Left lung (tissue), 4 donors: ENCODE measurements at regions not wholly inside any gene's neighbourhood (a gene's known extent, or its start where the extent isn't known, plus 50 kb on each side); places are given as distances from the start of the nearest gene placed in this dataset.

ENCODE experiments used
- ATAC-seq: fragments of 200-7000 bp; cut with Tn5 transposase; one replicate; pipeline ENCODE4 v1.9.1; 2020; ENCODE audit warnings: moderate library complexity
- DNase-seq, 4 donors: peaks; one replicate each; pipeline ENCODE4 v3.0.0-alpha.2; 2013 to 2020
- H3K27ac ChIP-seq, 2 donors: fragments of 200-600 bp; sonication (generic) in 1 of 2; one replicate each; pipeline versions ENCODE4 v1.5.0 to v1.8.0; 2020 to 2021
- H3K27me3 ChIP-seq, 2 donors: fragments of 200-600 bp; sonication (generic) in 1 of 2; one replicate each; pipeline versions ENCODE4 v1.5.0 to v1.8.0; 2020 to 2021
- H3K36me3 ChIP-seq, 2 donors: fragments of 200-600 bp; sonication (generic) in 1 of 2; one replicate each; pipeline versions ENCODE4 v1.5.0 to v1.8.0; 2020 to 2021
- H3K4me1 ChIP-seq, 2 donors: fragments of 200-600 bp; one replicate each; pipeline ENCODE4 v1.8.0; 2021
- H3K4me3 ChIP-seq, 2 donors: fragments of 200-600 bp; sonication (generic) in 1 of 2; one replicate each; pipeline versions ENCODE4 v1.5.0 to v1.8.0; 2020 to 2021; ENCODE audit warnings: mild to moderate bottlenecking in 1 of 2
- H3K9me3 ChIP-seq, 2 donors: fragments of 200-600 bp; sonication (generic) in 1 of 2; one replicate each; pipeline versions ENCODE4 v1.5.0 to v1.8.0; 2020 to 2021
- CTCF ChIP-seq, 2 donors: fragments of 200-600 bp; sonication (generic) in 1 of 2; IDR thresholded peaks; one replicate each; pipeline versions ENCODE4 v1.5.0 to v1.8.0; 2021; ENCODE audit warnings: antibody characterized with exemption in 2 of 2
- intact Hi-C, 2 donors: fragments of 100-400 bp; cut with DNase I; formaldehyde crosslinking; loops; one replicate each; pipeline versions ENCODE4 v1.11.2 to v1.14.2; 2022
- donor health status: DM: no; HTN: yes; CAD: no.
- donor health status: DM: no; HTN: no; CAD: no.

GRCh38 chr9:129380961-129381401, 202.9 kb upstream of the IER5L start:
- no peaks in the 10 kb centered on the region for H3K36me3 ChIP-seq
- TF ChIP-seq CTCF (IDR thresholded peaks at IDR 0.05) = no peak
- DNase-seq (peak in 1 of 4 donors; percentile 55), ATAC-seq (no peak)
- no peaks in the 10 kb centered on the region for H3K9me3 ChIP-seq
- H3K4me3 ChIP-seq = no peak overlapping the region
- peaks cover 7 to 23% of the 10 kb centered on the region in 2 donors for H3K4me1 ChIP-seq
- H3K27ac ChIP-seq = no peak overlapping the region
- H3K27me3 ChIP-seq = no peaks in the 10 kb centered on the region
- intact Hi-C loops = no loop called here

- ATAC-seq = no peak
Measured at GRCh38 chr9:129379886-129380285, 201.8 kb upstream of the IER5L start.

GRCh38 chr9:129379181-129379836, 201.2 kb upstream of the IER5L start:
- no peaks in the 10 kb centered on the region for H3K9me3 ChIP-seq
- DNase-seq (peak in 1 of 4 donors; percentile 32), ATAC-seq (no peak)
- H3K36me3 ChIP-seq = no peaks in the 10 kb centered on the region
- no peak overlapping the region for H3K27ac ChIP-seq
- H3K4me1 ChIP-seq = peaks cover 7 to 23% of the 10 kb centered on the region in 2 donors
- intact Hi-C loops = no loop called here
- TF ChIP-seq CTCF (IDR thresholded peaks at IDR 0.05) = no peak
- H3K4me3 ChIP-seq = no peak overlapping the region
- H3K27me3 ChIP-seq = no peaks in the 10 kb centered on the region

More at GRCh38 chr9:129379886-129380285, 201.8 kb upstream of the IER5L start:
- H3K4me3 ChIP-seq = no peak overlapping the region
- no peaks in the 10 kb centered on the region for H3K27me3 ChIP-seq
- no peak for TF ChIP-seq CTCF (IDR thresholded peaks at IDR 0.05)
- H3K4me1 ChIP-seq = peaks cover 7 to 23% of the 10 kb centered on the region in 2 donors
- DNase-seq = peak in 1 of 4 donors; percentile 8
- H3K9me3 ChIP-seq = no peaks in the 10 kb centered on the region
- H3K36me3 ChIP-seq = no peaks in the 10 kb centered on the region
- no peak overlapping the region for H3K27ac ChIP-seq
- intact Hi-C loops = no loop called here

GRCh38 chr9:129377931-129378661, 200.0 kb upstream of the IER5L start:
- peaks cover 7 to 11% of the 10 kb centered on the region in 2 donors for H3K4me1 ChIP-seq
- H3K27me3 ChIP-seq = no peaks in the 10 kb centered on the region
- H3K4me3 ChIP-seq = no peak overlapping the region
- DNase-seq (peak in 1 of 4 donors; percentile 67), ATAC-seq (no peak)
- H3K9me3 ChIP-seq = no peaks in the 10 kb centered on the region
- intact Hi-C loops = no loop called here
- no peak overlapping the region for H3K27ac ChIP-seq
- H3K36me3 ChIP-seq = no peaks in the 10 kb centered on the region
- TF ChIP-seq CTCF (IDR thresholded peaks at IDR 0.05) = no peak

- Histone ChIP-seq H3K4me3 (no peak overlapping the region), H3K9me3 (no peaks in the 10 kb centered on the region), H3K36me3 (no peaks in the 10 kb centered on the region), H3K27me3 (no peaks in the 10 kb centered on the region), H3K27ac (no peak overlapping the region), H3K4me1 (peaks cover under 1 to 1% of the 10 kb centered on the region in 2 donors)
- no peak for TF ChIP-seq CTCF (IDR thresholded peaks at IDR 0.05)
- no peak for ATAC-seq
- no peak for DNase-seq
- intact Hi-C loops = no loop called here
Measured at GRCh38 chr9:129377181-129377580, 199.1 kb upstream of the IER5L start.
